SK-N-DZ (cell line): ENCODE measurements at regions not wholly inside any gene's neighbourhood (a gene's known extent, or its start where the extent isn't known, plus 50 kb on each side); places are given as distances from the start of the nearest gene placed in this dataset.
"Not testable (repeated sequence)": the region's sequence is repeated elsewhere in the genome, so short reads cannot be mapped to it uniquely, and the experiment has no call there.

Experiments used
- DNase-seq: peaks from one replicate; pipeline ENCODE4 v3.0.0-alpha.2; 2015; ENCODE audit warnings: low spot score

DNA sequence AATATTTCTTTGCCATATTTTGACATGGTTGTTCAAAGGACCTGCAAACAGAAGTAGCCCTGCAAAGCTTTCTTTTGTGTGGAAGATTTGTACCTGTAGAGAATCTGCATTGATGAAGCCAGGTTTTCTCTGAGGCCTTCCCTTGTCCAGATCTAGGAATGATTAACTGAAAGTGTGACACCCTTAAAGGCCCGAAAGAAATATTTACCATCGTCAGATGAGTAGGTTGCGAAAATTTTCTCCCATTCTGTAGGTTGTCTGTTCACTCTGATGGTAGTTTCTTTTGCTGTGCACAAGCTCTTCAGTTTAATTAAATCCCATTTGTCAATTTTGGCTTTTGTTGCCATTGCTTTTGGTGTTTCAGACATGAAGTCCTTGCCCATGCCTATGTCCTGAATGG, 439.0 kb downstream of the SMARCA1 start:
- not testable (repeated sequence) for DNase-seq

GRCh38 chrX:129077424-129078170, 445.7 kb downstream of the SMARCA1 start:
- no peak for DNase-seq

- no peak for DNase-seq
These were observed 451.9 kb downstream of the SMARCA1 start for GRCh38 chrX:129071390-129071789.

DNA sequence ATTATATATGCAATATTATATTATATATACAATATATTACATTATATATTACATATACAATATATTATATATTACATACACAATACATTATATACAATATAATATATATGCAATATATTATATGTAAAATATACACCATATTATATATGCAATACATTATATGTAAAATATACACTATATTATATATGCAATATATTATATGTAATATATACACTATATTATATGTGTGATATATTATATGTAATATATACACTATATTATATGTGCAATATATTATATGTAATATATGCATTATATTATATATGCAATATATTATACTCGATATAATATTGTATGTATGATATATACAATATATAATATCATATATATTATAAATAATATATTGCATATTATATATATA, 457.4 kb downstream of the SMARCA1 start:
- DNase-seq: no peak

GRCh38 chrX:129058405-129058804, 464.9 kb downstream of the SMARCA1 start:
- no peak for DNase-seq

DNA sequence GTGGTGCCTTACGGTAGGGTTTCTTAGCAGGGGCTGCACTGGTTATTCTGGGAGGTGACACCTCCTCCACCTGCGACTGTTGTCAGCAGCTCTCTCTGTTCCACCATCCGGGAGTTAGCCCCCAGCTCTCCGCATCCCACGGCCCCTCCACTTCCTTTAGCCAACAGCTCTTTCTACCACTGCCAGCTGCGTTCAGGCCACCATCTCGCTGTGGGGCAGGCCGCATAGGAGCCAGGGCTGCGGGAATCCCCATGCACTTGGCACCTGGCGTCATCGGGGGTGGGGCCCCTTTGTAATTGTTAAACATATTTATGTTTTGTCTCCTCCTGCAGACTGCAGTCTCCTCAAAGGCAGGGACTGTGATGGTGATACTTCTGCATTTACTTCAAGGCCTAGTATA, 480.2 kb downstream of the SMARCA1 start:
- DNase-seq: no peak

DNA sequence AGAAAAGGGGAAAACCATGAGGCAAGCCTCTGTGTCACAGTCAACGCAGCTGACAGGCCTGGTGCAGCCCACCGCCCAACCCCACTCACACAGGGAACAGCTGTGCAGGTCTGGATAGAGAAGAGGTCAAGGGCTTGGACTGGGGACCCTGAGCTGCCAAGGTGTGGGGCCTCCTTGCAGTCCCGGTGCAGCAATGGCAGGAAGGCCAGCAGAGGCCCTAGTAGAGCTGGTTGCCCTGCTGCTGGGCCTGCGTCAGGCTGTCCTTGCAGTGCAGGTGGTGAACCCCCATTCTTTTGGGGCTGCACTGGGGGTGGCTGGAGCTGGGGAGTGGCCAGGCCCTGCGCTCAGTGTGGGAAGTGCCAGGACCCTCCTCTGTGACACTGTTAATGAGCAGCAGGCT, 482.0 kb downstream of the SMARCA1 start:
- no peak for DNase-seq

- DNase-seq: no peak
These were observed 483.2 kb downstream of the SMARCA1 start for GRCh38 chrX:129040124-129040523.

GRCh38 chrX:129039176-129039575, 484.1 kb downstream of the SMARCA1 start:
- DNase-seq: no peak

DNA sequence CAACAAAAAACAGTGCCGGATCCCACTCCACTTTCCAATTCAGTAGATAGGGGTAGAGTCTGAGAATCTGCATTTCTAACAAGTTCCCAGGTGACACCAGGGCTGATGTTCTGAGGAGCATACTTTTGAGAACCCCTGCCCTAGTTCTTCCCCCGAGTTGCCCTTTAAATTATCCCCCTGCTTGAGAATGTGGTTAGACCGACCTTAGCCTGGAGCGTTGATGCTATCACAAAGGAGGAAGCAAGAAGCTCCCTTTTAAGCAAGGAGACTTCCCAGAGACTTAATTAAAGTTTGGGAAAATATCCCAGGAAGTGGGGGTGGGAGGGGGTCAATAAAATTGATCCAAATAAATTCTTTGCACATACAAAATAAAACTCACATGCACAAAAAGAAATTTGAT, 485.9 kb downstream of the SMARCA1 start:
- DNase-seq: no peak

GRCh38 chrX:129035180-129035579, 488.1 kb downstream of the SMARCA1 start:
- no peak for DNase-seq

DNA sequence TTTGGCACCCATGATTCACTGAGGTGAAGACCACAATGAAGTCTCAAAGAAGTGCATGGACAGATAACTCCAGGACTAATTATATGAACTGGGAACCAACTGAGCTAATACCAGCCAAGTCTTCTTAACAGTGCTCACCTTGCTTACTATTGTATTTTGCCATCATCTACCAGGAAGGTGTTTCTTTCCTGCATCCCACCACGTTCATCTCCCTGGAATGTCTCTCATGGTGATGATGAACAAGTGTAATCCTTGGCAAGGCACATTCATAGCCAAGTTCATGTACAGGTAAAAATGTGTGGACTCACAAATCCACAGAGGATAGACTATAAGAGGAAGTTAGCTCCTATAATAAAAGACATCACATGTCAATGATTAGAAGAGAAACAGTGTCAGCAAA, 489.1 kb downstream of the SMARCA1 start:
- no peak for DNase-seq

- DNase-seq: no peak
These were observed 497.1 kb downstream of the SMARCA1 start for GRCh38 chrX:129026202-129026601.

DNA sequence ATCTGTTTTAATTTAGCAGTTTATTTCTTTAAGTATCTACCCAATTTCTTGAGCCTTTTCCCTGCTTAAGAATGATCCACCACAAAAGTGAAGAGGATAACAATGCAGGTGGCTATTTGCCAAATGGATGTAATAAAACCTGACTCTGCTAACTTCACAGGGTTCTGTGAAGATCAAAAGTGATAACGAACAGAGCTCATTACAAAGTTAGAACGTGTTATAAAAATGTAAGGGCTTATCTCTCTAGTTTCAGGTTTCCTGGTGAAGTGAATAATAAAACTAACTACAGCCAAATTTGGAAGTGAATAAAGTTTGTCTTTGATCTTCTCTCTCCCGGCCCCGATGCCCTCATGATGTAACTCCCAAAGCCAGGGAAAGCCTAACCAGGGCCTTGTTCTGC, 497.9 kb downstream of the SMARCA1 start:
- no peak for DNase-seq

DNA sequence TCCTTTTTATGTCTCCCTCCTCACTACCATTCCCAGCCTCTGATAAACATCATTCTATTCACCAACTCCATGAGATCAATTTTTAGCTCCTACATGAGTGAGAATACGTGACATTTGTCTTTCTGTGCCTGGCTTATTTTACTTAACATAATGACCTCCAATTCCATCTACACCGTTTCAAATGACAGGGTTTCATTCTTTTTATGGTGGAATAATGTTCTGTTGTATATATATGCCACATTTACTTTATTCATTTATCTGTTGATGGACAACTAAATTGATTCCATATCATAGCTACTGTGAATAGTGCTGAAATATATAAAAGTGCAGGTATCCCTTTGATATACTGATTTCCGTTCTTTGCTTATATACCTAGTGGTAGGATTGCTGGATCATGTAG, 503.9 kb downstream of the SMARCA1 start:
- no peak for DNase-seq

DNA sequence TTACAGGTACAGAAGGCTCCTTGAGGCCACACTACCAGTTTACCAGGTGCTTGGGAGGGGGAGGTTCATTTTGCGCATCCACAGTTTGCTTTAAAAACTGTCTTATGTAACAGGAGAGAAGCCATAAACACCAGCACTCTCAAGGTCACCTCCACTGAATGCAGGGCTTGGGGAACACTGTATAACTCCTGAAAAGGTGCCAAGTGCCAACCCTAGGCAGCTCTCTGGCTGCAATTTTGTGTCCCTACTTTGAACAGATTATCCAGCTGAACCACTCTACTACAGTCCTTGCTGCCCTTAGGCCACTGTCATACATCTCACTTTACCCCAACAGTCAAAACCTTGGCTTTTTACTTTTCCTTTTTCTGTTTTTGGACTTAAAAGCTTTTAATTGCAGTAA, 507.9 kb downstream of the SMARCA1 start:
- DNase-seq: no peak

GRCh38 chrX:129013574-129013973, 509.7 kb downstream of the SMARCA1 start:
- peak; percentile 3 for DNase-seq

DNA sequence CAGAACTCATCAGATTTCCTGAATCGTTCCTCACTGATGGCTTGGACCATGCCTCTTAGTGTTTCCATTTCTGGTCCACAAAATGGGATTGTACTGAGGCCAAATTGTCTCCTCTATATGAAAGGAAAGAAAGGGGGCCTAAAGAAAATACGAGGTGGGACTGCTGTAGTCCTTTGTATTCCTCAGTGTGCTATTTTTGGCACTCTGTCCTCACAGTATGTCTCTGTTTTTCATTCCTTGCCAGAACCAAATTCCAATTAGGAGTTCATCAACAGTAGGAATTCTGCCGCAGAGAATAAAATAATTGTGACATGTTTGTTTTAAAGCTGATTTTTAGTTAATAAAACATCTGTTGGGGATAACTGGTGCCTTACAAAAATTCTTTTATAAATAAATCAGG, 515.7 kb downstream of the SMARCA1 start:
- DNase-seq: no peak

GRCh38 chrX:129006491-129006890, 516.8 kb downstream of the SMARCA1 start:
- DNase-seq: no peak

GRCh38 chrX:129000797-129001196, 522.5 kb downstream of the SMARCA1 start:
- DNase-seq: no peak

- no peak for DNase-seq
These were observed 523.3 kb downstream of the SMARCA1 start for GRCh38 chrX:129000018-129000417.

- DNase-seq: no peak
These were observed 531.0 kb downstream of the SMARCA1 start for GRCh38 chrX:128992107-128992971.

GRCh38 chrX:128975745-128976144, 547.5 kb downstream of the SMARCA1 start:
- DNase-seq: peak; percentile 57
